HPDE6-E6E7 (cell line): ENCODE measurements at regions not wholly inside any gene's neighbourhood (a gene's known extent, or its start where the extent isn't known, plus 50 kb on each side); places are given as distances from the start of the nearest gene placed in this dataset.
"Not testable (repeated sequence)": the region's sequence is repeated elsewhere in the genome, so short reads cannot be mapped to it uniquely, and the experiment has no call there.

ENCODE experiments used
- DNase-seq: peaks from one replicate; pipeline ENCODE4 v3.0.0; 2011; ENCODE audit warnings: missing footprints; ENCODE audit errors: extremely low spot score

- no peak for DNase-seq
Measured at GRCh38 chr16:52386694-52387093, 160.2 kb downstream of the TOX3 start.

- DNase-seq: no peak
Measured at GRCh38 chr16:52384378-52384777, 162.6 kb downstream of the TOX3 start.

- DNase-seq: no peak
Measured at GRCh38 chr16:52383640-52384292, 163.2 kb downstream of the TOX3 start.

GRCh38 chr16:52383119-52383518, 163.8 kb downstream of the TOX3 start:
- DNase-seq: no peak

GRCh38 chr16:52379551-52379950, 167.4 kb downstream of the TOX3 start:
- no peak for DNase-seq

- DNase-seq: no peak
Measured at GRCh38 chr16:52376676-52377280, 170.2 kb downstream of the TOX3 start.

- no peak for DNase-seq
Measured at GRCh38 chr16:52372313-52372712, 174.6 kb downstream of the TOX3 start.

GRCh38 chr16:52368859-52369258, 178.1 kb downstream of the TOX3 start:
- no peak for DNase-seq

- no peak for DNase-seq
Measured at GRCh38 chr16:52367821-52368220, 179.1 kb downstream of the TOX3 start.

GRCh38 chr16:52366983-52367382, 180.0 kb downstream of the TOX3 start:
- no peak for DNase-seq

GRCh38 chr16:52364500-52364899, 182.4 kb downstream of the TOX3 start:
- no peak for DNase-seq

- no peak for DNase-seq
Measured at GRCh38 chr16:52363082-52363481, 183.9 kb downstream of the TOX3 start.

- no peak for DNase-seq
Measured at GRCh38 chr16:52357711-52358110, 189.2 kb downstream of the TOX3 start.

- DNase-seq: no peak
Measured at GRCh38 chr16:52353249-52353648, 193.7 kb downstream of the TOX3 start.

- no peak for DNase-seq
Measured at GRCh38 chr16:52351451-52351850, 195.5 kb downstream of the TOX3 start.

- no peak for DNase-seq
Measured at GRCh38 chr16:52350031-52350642, 196.8 kb downstream of the TOX3 start.

- no peak for DNase-seq
Measured at GRCh38 chr16:52346709-52347108, 200.2 kb downstream of the TOX3 start.

- not testable (repeated sequence) for DNase-seq
Measured at GRCh38 chr16:52333673-52334072, 213.3 kb downstream of the TOX3 start.

- no peak for DNase-seq
Measured at GRCh38 chr16:52320930-52321439, 226.0 kb downstream of the TOX3 start.

GRCh38 chr16:52318302-52319009, 228.5 kb downstream of the TOX3 start:
- DNase-seq: no peak

GRCh38 chr16:52316241-52316640, 230.7 kb downstream of the TOX3 start:
- no peak for DNase-seq

GRCh38 chr16:52312716-52313115, 234.2 kb downstream of the TOX3 start:
- no peak for DNase-seq
